Mammary epithelial cell (primary cell): ENCODE measurements at regions not wholly inside any gene's neighbourhood (a gene's known extent, or its start where the extent isn't known, plus 50 kb on each side); places are given as distances from the start of the nearest gene placed in this dataset.

Source experiments
- EZH2 ChIP-seq: IDR thresholded peaks from 2 replicates; pipeline ENCODE4 v1.6.1; 2012; ENCODE audit warnings: low read length, inconsistent platforms, borderline replicate concordance
- TF ChIP-seq, protein P1 (sequence below), 2 donors: IDR thresholded peaks in 1 of 2; conservative IDR thresholded peaks in 1 of 2; 2 replicates each; pipeline ENCODE4 v1.5.1; 2011 to 2012; ENCODE audit warnings: inconsistent platforms in 2 of 2, low read length in 2 of 2, mild to moderate bottlenecking in 2 of 2, control low read depth in 1 of 2, low read depth in 1 of 2; ENCODE audit not compliant: insufficient read depth in 1 of 2; ENCODE audit errors: extremely low read depth in 1 of 2

GRCh38 chr2:12114816-12115215 is 368.4 kb downstream of the LPIN1 start:
- TF ChIP-seq, protein P1, sequence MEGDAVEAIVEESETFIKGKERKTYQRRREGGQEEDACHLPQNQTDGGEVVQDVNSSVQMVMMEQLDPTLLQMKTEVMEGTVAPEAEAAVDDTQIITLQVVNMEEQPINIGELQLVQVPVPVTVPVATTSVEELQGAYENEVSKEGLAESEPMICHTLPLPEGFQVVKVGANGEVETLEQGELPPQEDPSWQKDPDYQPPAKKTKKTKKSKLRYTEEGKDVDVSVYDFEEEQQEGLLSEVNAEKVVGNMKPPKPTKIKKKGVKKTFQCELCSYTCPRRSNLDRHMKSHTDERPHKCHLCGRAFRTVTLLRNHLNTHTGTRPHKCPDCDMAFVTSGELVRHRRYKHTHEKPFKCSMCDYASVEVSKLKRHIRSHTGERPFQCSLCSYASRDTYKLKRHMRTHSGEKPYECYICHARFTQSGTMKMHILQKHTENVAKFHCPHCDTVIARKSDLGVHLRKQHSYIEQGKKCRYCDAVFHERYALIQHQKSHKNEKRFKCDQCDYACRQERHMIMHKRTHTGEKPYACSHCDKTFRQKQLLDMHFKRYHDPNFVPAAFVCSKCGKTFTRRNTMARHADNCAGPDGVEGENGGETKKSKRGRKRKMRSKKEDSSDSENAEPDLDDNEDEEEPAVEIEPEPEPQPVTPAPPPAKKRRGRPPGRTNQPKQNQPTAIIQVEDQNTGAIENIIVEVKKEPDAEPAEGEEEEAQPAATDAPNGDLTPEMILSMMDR (conservative IDR thresholded peaks at IDR 0.05 in 1 of 2, IDR thresholded peaks at IDR 0.05 in 1 of 2; ENCODE audit: extremely low read depth in 1 of 2, insufficient read depth in 1 of 2, low read depth in 1 of 2, low read length in 2 of 2), result no peak
- TF ChIP-seq EZH2, result no peak
